ENCODE measurements at regions not wholly inside any gene's neighbourhood (a gene's known extent, or its start where the extent isn't known, plus 50 kb on each side); places are given as distances from the start of the nearest gene placed in this dataset.

DNA sequence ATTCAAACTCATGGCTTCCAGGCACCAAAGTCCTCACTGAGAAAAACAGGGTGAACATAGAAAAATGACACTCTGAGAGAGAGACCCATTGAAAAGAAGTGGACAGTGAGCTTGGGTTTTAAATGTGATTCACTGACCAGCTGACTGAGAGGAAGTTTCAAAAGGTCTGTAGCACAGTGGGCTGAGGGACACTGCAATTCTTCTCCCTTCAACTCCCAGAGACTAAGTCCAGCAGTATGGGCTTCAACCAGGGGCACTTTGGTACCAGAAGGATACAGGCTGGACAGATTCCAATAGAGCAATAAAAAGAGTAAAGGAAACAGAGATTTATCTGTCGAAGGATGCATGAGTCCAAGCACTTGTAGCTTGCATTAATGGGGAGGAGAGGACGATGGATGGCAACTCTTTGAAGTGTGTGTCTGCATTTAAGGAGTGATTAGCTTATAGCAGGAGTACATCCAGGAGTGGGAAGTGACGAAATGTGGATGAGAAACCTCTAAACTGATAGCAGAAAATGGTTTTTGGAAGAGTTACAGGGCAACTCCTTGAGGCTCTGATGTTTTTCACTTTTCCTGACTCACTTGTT is 117.0 kb upstream of the ANKRD55 start:
- H3K27ac ChIP-seq (ENCODE audit: low read depth, low read length), result no peak overlapping the region
- H3K9ac ChIP-seq (ENCODE audit: low read depth, low read length), result no peak overlapping the region
- H3K9me3 ChIP-seq (ENCODE audit: insufficient read depth, low read depth, low read length), result no peaks in the 10 kb centered on the region
- 80% methylated on average over 3 of the region's 3 CpGs for WGBS
- H3K36me3 ChIP-seq (ENCODE audit: insufficient read depth, low read length), result no peaks in the 10 kb centered on the region
- no peak overlapping the region for H3K4me3 ChIP-seq (ENCODE audit: low read length)
- no peaks in the 10 kb centered on the region for H3K27me3 ChIP-seq (ENCODE audit: insufficient read depth, low read length)
- peaks cover 4% of the 10 kb centered on the region; the same call in 1 of the 2 replicates for H3K4me1 ChIP-seq (ENCODE audit: insufficient read depth, low read length)

DNA sequence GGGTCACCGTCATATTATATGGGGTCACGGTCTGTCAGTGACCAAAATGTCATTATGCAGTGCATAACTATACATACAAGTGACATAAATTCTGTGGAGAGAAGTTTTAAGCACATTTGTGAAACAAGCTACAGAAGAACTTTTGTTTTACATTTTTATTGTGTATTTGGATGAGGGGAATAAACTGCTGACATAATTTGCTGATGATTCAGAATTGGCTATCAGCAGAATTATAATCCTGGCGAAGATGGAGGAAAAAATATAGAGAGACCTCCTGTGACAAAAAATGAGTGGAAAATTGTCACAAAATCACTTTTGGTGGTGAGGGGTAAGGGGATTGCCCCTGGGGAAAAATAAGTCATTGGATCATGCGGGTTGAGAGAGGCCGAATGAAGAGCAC is 116.3 kb upstream of the ANKRD55 start:
- 97% methylated on average over 5 of the region's 5 CpGs for WGBS
- Histone ChIP-seq H3K9me3 (ENCODE audit: insufficient read depth, low read depth, low read length) (no peaks in the 10 kb centered on the region), H3K4me3 (ENCODE audit: low read length) (no peak overlapping the region), H3K4me1 (ENCODE audit: insufficient read depth, low read length) (peaks cover 4% of the 10 kb centered on the region; the same call in 1 of the 2 replicates), H3K27me3 (ENCODE audit: insufficient read depth, low read length) (no peaks in the 10 kb centered on the region), H3K9ac (ENCODE audit: low read depth, low read length) (no peak overlapping the region), H3K27ac (ENCODE audit: low read depth, low read length) (no peak overlapping the region), H3K36me3 (ENCODE audit: insufficient read depth, low read length) (no peaks in the 10 kb centered on the region)

DNA sequence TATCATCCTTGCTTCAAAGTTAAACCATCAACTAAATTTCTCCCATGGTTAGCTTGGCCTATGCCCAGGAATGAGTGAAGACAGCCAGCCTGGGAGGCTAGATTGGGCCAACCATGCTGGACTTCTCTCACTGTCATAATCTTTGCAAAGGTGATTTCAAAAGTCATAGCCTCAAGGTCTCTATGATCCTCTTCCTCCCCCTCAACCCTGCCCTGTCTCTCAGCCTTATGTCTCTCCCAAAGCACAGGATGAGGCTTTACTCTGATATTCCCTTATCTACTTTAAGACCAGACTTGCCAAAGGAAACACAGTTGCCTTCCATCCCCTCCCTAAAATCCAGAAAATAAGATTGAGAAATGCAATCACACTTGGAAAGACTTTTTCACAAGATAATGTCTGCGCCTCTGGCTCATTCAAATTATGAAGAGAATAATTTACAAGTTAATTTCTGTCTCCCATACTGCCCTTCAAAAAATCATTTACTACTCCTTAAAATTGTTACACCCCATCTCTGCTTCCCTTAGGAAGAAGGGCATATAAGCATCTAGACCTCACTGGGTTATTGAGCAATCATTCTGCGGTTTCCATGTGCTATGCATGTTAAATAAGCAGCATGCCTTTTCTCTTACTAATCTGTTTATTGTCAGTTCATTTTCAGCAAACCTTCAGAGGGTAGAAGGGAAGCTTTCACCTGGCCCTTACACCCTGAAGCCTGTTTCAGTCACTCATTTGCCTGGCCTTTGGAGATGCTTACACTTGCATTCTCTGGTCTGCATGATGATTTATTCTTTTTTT is 113.8 kb upstream of the ANKRD55 start:
- WGBS, result 77% methylated on average over 1 of the region's 2 CpGs
- Histone ChIP-seq H3K9me3 (ENCODE audit: insufficient read depth, low read depth, low read length) (no peaks in the 10 kb centered on the region), H3K36me3 (ENCODE audit: insufficient read depth, low read length) (no peaks in the 10 kb centered on the region), H3K27me3 (ENCODE audit: insufficient read depth, low read length) (no peaks in the 10 kb centered on the region), H3K4me1 (ENCODE audit: insufficient read depth, low read length) (peaks cover 4% of the 10 kb centered on the region; the same call in 1 of the 2 replicates), H3K27ac (ENCODE audit: low read depth, low read length) (no peak overlapping the region), H3K4me3 (ENCODE audit: low read length) (no peak overlapping the region), H3K9ac (ENCODE audit: low read depth, low read length) (no peak overlapping the region)

DNA sequence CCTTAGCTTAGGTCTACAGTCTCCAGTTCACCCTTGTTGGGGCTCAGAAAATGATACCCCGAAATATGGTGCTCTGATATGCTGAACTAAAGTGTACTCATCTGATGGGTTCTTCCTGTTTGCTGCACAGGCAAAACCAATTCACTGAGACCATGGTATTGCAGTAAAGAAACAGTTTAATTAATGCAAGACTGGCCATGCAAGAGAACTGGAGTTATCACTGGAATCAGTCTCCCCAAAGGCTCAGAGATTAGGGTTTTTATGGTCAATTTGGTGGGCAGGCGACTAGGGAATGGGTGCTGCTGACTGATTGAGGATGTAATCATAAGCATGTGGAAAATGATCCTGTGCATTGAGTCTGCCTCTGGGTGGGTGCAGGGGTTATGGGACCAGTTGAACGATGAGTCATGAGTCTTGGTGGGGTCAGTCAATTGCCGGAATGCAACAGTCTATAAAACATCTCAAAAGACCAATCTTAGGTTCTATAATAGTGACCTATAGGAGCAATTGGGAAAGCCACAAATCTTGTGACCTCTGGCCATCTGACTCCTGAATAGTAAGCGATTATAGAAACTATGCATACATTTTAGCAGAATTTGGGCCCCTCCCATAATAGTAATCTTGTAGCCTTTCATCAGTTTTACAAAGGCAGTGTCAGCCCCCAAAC is 113.0 kb upstream of the ANKRD55 start:
- Histone ChIP-seq H3K9ac (ENCODE audit: low read depth, low read length) (no peak overlapping the region), H3K4me1 (ENCODE audit: insufficient read depth, low read length) (peaks cover 4% of the 10 kb centered on the region; the same call in 1 of the 2 replicates), H3K27me3 (ENCODE audit: insufficient read depth, low read length) (no peaks in the 10 kb centered on the region), H3K27ac (ENCODE audit: low read depth, low read length) (no peak overlapping the region), H3K4me3 (ENCODE audit: low read length) (no peak overlapping the region), H3K36me3 (ENCODE audit: insufficient read depth, low read length) (no peaks in the 10 kb centered on the region), H3K9me3 (ENCODE audit: insufficient read depth, low read depth, low read length) (no peaks in the 10 kb centered on the region)
- WGBS, result 90% methylated on average over 5 of the region's 5 CpGs

DNA sequence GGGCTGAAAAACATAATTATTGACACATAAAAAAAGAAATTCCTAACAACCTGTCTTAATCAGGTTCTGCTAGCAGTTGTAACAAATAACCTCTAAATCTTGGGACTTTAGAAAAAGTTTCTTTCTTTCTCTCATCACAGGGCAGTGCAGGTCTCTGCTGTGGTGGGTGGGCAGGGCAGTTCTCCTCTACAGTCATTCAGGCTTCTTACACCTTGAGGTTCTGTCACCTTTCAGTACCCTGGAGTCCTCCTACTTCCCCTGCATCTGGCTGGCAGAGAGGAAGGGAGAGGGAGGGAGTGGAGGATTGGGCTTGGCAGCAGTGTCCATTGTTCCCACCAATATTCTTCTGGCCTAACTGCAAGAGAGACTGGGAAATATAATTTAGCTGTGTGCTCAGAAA is 112.2 kb upstream of the ANKRD55 start:
- H3K36me3 ChIP-seq (ENCODE audit: insufficient read depth, low read length), result no peaks in the 10 kb centered on the region
- H3K4me3 ChIP-seq (ENCODE audit: low read length), result no peak overlapping the region
- H3K9ac ChIP-seq (ENCODE audit: low read depth, low read length), result no peak overlapping the region
- H3K27ac ChIP-seq (ENCODE audit: low read depth, low read length), result no peak overlapping the region
- H3K4me1 ChIP-seq (ENCODE audit: insufficient read depth, low read length), result peaks cover 3% of the 10 kb centered on the region; the same call in 1 of the 2 replicates
- H3K27me3 ChIP-seq (ENCODE audit: insufficient read depth, low read length), result no peaks in the 10 kb centered on the region
- no peaks in the 10 kb centered on the region for H3K9me3 ChIP-seq (ENCODE audit: insufficient read depth, low read depth, low read length)

DNA sequence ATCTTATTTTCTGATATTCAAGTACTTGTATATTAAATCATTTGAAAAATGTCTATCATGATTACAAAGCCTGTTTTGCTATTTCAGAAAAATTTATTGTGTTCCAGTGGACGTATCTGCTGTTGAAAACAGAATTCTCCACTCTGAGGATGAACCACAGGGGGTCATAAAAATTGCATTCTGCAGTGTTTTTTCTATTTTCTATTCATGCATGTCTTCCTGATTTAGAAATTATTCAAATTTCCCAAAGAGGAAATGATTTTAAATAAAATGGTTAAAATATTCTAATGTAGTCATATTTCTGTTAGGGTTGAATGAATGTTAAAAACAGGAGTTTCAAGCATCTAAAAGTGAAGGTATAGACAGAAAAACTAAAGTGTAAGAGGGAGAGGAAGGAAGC is 111.5 kb upstream of the ANKRD55 start:
- Histone ChIP-seq H3K27ac (ENCODE audit: low read depth, low read length) (no peak overlapping the region), H3K4me1 (ENCODE audit: insufficient read depth, low read length) (no peaks in the 10 kb centered on the region), H3K36me3 (ENCODE audit: insufficient read depth, low read length) (no peaks in the 10 kb centered on the region), H3K27me3 (ENCODE audit: insufficient read depth, low read length) (no peaks in the 10 kb centered on the region), H3K9me3 (ENCODE audit: insufficient read depth, low read depth, low read length) (peaks cover 5% of the 10 kb centered on the region; the same call in 1 of the 2 replicates), H3K4me3 (ENCODE audit: low read length) (no peak overlapping the region), H3K9ac (ENCODE audit: low read depth, low read length) (no peak overlapping the region)
- 81% methylated on average over 1 of the region's 1 CpG for WGBS

DNA sequence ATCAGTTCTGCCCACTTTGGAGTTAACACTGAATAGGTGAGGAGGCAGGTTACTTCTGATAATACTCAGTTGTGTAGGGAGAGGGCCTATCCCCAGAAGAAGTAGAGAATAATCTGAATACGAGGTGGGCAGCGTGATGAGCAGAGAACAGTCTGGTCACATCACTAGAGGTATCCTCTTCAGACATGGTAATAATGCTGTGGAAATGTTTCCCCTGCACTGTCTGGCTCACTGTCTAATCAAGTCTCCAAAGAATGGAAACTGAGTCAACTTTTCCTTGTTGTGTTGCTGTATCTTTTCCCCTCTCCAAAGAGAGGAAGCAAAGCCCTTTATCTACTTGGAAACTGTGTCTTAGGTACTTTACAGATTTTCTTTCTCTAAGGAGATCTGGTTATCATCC is 110.9 kb upstream of the ANKRD55 start:
- Histone ChIP-seq H3K36me3 (ENCODE audit: insufficient read depth, low read length) (no peaks in the 10 kb centered on the region), H3K9me3 (ENCODE audit: insufficient read depth, low read depth, low read length) (peaks cover 5% of the 10 kb centered on the region; the same call in 1 of the 2 replicates), H3K27me3 (ENCODE audit: insufficient read depth, low read length) (no peaks in the 10 kb centered on the region), H3K9ac (ENCODE audit: low read depth, low read length) (no peak overlapping the region), H3K4me3 (ENCODE audit: low read length) (no peak overlapping the region), H3K27ac (ENCODE audit: low read depth, low read length) (no peak overlapping the region), H3K4me1 (ENCODE audit: insufficient read depth, low read length) (no peaks in the 10 kb centered on the region)
- WGBS, result 87% methylated on average over 2 of the region's 2 CpGs

DNA sequence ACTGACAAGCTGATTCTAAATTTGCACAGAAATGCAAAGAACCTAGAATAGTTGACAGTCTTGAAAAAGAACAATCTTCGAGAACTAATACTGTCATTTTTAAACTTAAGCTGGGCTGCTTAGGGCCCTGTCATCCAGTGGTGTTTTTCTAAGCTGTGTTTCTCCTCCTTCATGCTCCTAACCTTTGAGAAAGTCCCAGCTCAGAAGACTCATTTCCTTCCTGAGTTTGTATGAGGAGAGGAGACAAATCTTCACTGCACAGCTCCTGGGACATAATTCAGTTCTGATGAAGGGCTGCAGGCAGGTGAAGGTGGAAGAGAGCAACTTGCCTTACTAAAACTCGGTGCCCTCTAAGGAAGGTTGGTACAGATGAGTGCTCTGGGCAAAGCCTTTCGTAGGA is 109.5 kb upstream of the ANKRD55 start:
- H3K27ac ChIP-seq (ENCODE audit: low read depth, low read length), result no peak overlapping the region
- no peaks in the 10 kb centered on the region for H3K4me1 ChIP-seq (ENCODE audit: insufficient read depth, low read length)
- H3K9ac ChIP-seq (ENCODE audit: low read depth, low read length), result no peak overlapping the region
- WGBS, result 94% methylated on average over 3 of the region's 3 CpGs
- no peaks in the 10 kb centered on the region for H3K27me3 ChIP-seq (ENCODE audit: insufficient read depth, low read length)
- no peaks in the 10 kb centered on the region for H3K36me3 ChIP-seq (ENCODE audit: insufficient read depth, low read length)
- H3K4me3 ChIP-seq (ENCODE audit: low read length), result no peak overlapping the region
- peaks cover 5% of the 10 kb centered on the region; the same call in 1 of the 2 replicates for H3K9me3 ChIP-seq (ENCODE audit: insufficient read depth, low read depth, low read length)

DNA sequence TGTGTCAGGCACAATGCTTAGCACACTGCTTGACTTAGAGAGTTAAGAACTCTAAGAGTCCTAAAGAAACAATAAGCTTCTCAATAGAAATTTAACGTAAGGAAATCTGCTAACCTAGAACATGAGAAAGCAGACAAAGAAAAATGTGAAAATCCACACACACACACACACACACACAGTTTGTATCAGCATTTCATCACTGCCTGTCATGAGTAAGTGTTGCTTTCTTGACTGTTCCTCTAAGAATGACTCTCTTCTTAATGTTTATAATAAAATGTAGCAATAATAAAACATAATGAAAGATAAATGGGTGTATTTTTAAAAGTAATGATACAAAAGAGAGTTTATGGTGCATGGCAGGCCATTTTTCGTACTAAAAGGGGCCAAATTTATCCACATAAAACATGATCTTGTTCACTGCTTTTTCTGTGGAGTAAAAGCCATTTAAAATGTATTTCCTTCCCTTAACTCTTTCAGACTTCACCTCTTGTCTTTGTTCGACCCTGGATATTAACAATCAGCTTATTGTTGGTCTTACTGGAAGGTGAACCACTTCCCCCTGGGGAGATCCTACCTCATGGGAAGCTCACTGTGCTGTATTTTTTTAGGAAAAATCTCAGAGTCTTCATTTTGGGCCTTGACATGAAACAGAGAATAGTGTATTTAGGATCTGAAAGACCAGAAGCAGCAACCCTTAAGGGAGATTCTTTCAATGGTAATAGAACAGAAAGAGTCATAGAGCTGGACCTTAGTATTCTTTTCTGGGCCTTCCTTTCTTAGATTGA is 107.3 kb upstream of the ANKRD55 start:
- no peaks in the 10 kb centered on the region for H3K36me3 ChIP-seq (ENCODE audit: insufficient read depth, low read length)
- no peak overlapping the region for H3K27ac ChIP-seq (ENCODE audit: low read depth, low read length)
- H3K9ac ChIP-seq (ENCODE audit: low read depth, low read length), result no peak overlapping the region
- WGBS, result 86% methylated on average over 3 of the region's 3 CpGs
- no peaks in the 10 kb centered on the region for H3K4me1 ChIP-seq (ENCODE audit: insufficient read depth, low read length)
- no peaks in the 10 kb centered on the region for H3K27me3 ChIP-seq (ENCODE audit: insufficient read depth, low read length)
- no peak overlapping the region for H3K4me3 ChIP-seq (ENCODE audit: low read length)
- H3K9me3 ChIP-seq (ENCODE audit: insufficient read depth, low read depth, low read length), result peaks cover 7% of the 10 kb centered on the region

DNA sequence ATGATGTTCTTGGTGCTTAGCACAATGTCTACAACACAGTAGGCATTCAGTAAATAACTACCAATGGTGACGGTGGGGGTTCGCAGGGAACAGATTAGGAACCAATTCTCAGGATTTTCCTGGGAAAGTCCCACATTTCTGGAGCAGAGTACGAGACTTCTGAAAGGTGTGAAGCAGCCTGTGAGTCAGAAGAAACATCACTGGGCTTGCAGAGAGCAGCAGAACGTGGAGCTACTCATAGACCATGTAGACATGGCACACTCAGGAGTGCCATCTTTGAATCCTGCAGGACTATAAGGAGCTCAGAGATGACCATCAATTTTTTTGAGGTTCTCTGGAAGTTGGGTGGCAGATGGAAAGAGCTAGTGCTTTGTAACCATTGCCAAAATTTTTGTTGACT is 106.6 kb upstream of the ANKRD55 start:
- Histone ChIP-seq H3K4me1 (ENCODE audit: insufficient read depth, low read length) (no peaks in the 10 kb centered on the region), H3K9ac (ENCODE audit: low read depth, low read length) (no peak overlapping the region), H3K4me3 (ENCODE audit: low read length) (no peak overlapping the region), H3K9me3 (ENCODE audit: insufficient read depth, low read depth, low read length) (peaks cover 14% of the 10 kb centered on the region), H3K36me3 (ENCODE audit: insufficient read depth, low read length) (no peaks in the 10 kb centered on the region), H3K27ac (ENCODE audit: low read depth, low read length) (no peak overlapping the region), H3K27me3 (ENCODE audit: insufficient read depth, low read length) (no peaks in the 10 kb centered on the region)
- 90% methylated on average over 4 of the region's 4 CpGs for WGBS

Data from HUES64 (cell line).